Activated naive CD8-positive, alpha-beta T cell treated with anti-CD3 and anti-CD28 coated beads, Interleukin-2, amount 10 ng/mL, durations not matched to agents 7 days and 5 days (primary cell): ENCODE measurements at regions not wholly inside any gene's neighbourhood (a gene's known extent, or its start where the extent isn't known, plus 50 kb on each side); places are given as distances from the start of the nearest gene placed in this dataset.

Source experiments
- ATAC-seq: fragments of 150-1000 bp; cut with Tn5 transposase; one replicate; pipeline ENCODE4 v1.10.0; 2021; ENCODE audit warnings: low read depth, moderate library complexity
- POLR2A ChIA-PET: fragments of 350-600 bp; sonication (Branson Sonifier 250); formaldehyde crosslinking; loops from one replicate; lab custom pipeline; 2021; ENCODE audit warnings: antibody characterized with exemption; lab: Charles Lee
- DNase-seq: peaks from one replicate; pipeline ENCODE4 v3.0.0; 2021
- H3K27ac Mint-ChIP-seq: one replicate; pipeline ENCODE4 v1.8.0; 2022; ENCODE audit warnings: mild to moderate bottlenecking, mixed read lengths
- H3K27me3 Mint-ChIP-seq: one replicate; pipeline ENCODE4 v1.8.0; 2022; ENCODE audit warnings: mild to moderate bottlenecking, moderate library complexity, mixed read lengths
- H3K36me3 Mint-ChIP-seq: one replicate; pipeline ENCODE4 v1.8.0; 2021; ENCODE audit warnings: mild to moderate bottlenecking, mixed read lengths
- H3K4me1 Mint-ChIP-seq: one replicate; pipeline ENCODE4 v1.8.0; 2021; ENCODE audit warnings: mixed read lengths
- H3K4me3 Mint-ChIP-seq: one replicate; pipeline ENCODE4 v1.8.0; 2022; ENCODE audit warnings: mild to moderate bottlenecking, moderate library complexity, mixed read lengths
- H3K9me3 Mint-ChIP-seq: one replicate; pipeline ENCODE4 v1.8.0; 2021; ENCODE audit warnings: mixed read lengths

- H3K4me1 Mint-ChIP-seq, result no peaks in the 10 kb centered on the region
- POLR2A ChIA-PET, result no interaction called here
- DNase-seq, result no peak
- H3K27ac Mint-ChIP-seq, result no peak overlapping the region
- no peak overlapping the region for H3K4me3 Mint-ChIP-seq
- ATAC-seq, result no peak
- H3K9me3 Mint-ChIP-seq, result peaks cover 10% of the 10 kb centered on the region
- H3K27me3 Mint-ChIP-seq, result no peaks in the 10 kb centered on the region
- no peaks in the 10 kb centered on the region for H3K36me3 Mint-ChIP-seq
Observed at GRCh38 chr7:52486267-52486666, 549.2 kb upstream of the POM121L12 start.

GRCh38 chr7:52482076-52482475, 553.4 kb upstream of the POM121L12 start:
- no peak overlapping the region for H3K4me3 Mint-ChIP-seq
- POLR2A ChIA-PET, result no interaction called here

GRCh38 chr7:52481571-52481970, 553.9 kb upstream of the POM121L12 start:
- Mint-ChIP-seq H3K27ac (no peak overlapping the region), H3K27me3 (no peaks in the 10 kb centered on the region), H3K4me3 (no peak overlapping the region), H3K4me1 (no peaks in the 10 kb centered on the region), H3K36me3 (no peaks in the 10 kb centered on the region), H3K9me3 (peaks cover 8% of the 10 kb centered on the region)
- DNase-seq, result no peak
- POLR2A ChIA-PET, result interaction anchor here (0.5 kb wide), 1 partner anchor 44 kb away, joined by 5 read pairs; no protein-coding TSS in a partner anchor
- no peak for ATAC-seq

More at GRCh38 chr7:52482076-52482475, 553.4 kb upstream of the POM121L12 start:
- Mint-ChIP-seq H3K4me1 (no peaks in the 10 kb centered on the region), H3K9me3 (peaks cover 8% of the 10 kb centered on the region), H3K36me3 (no peaks in the 10 kb centered on the region), H3K27me3 (no peaks in the 10 kb centered on the region), H3K27ac (no peak overlapping the region)
- DNase-seq (no peak), ATAC-seq (no peak)

GRCh38 chr7:52479990-52480389, 555.4 kb upstream of the POM121L12 start:
- Mint-ChIP-seq H3K27me3 (no peaks in the 10 kb centered on the region), H3K27ac (no peak overlapping the region), H3K36me3 (no peaks in the 10 kb centered on the region), H3K4me1 (no peaks in the 10 kb centered on the region), H3K9me3 (peaks cover 5% of the 10 kb centered on the region), H3K4me3 (no peak overlapping the region)
- POLR2A ChIA-PET, result no interaction called here
- no peak for DNase-seq
- ATAC-seq, result no peak

- Mint-ChIP-seq H3K36me3 (no peaks in the 10 kb centered on the region), H3K9me3 (peaks cover 9% of the 10 kb centered on the region), H3K27ac (no peak overlapping the region), H3K4me1 (no peaks in the 10 kb centered on the region), H3K4me3 (no peak overlapping the region), H3K27me3 (no peaks in the 10 kb centered on the region)
- POLR2A ChIA-PET, result no interaction called here
- DNase-seq (no peak), ATAC-seq (no peak)
Observed at GRCh38 chr7:52475001-52475582, 560.3 kb upstream of the POM121L12 start.

GRCh38 chr7:52473756-52474155, 561.7 kb upstream of the POM121L12 start:
- Mint-ChIP-seq H3K27me3 (no peaks in the 10 kb centered on the region), H3K4me1 (no peaks in the 10 kb centered on the region), H3K4me3 (no peak overlapping the region), H3K36me3 (no peaks in the 10 kb centered on the region), H3K27ac (no peak overlapping the region), H3K9me3 (peaks cover 10% of the 10 kb centered on the region)
- no peak for ATAC-seq
- DNase-seq, result no peak
- POLR2A ChIA-PET, result no interaction called here

- Mint-ChIP-seq H3K27ac (no peak overlapping the region), H3K36me3 (no peaks in the 10 kb centered on the region), H3K9me3 (peaks cover 9% of the 10 kb centered on the region), H3K27me3 (no peaks in the 10 kb centered on the region), H3K4me3 (no peak overlapping the region), H3K4me1 (no peaks in the 10 kb centered on the region)
- POLR2A ChIA-PET, result no interaction called here
- ATAC-seq (no peak), DNase-seq (no peak)
Observed at GRCh38 chr7:52472006-52472620, 563.3 kb upstream of the POM121L12 start.

- Mint-ChIP-seq H3K36me3 (no peaks in the 10 kb centered on the region), H3K9me3 (peaks cover 8% of the 10 kb centered on the region), H3K4me1 (no peaks in the 10 kb centered on the region), H3K27me3 (no peaks in the 10 kb centered on the region), H3K27ac (no peak overlapping the region), H3K4me3 (no peak overlapping the region)
- DNase-seq (no peak), ATAC-seq (no peak)
- POLR2A ChIA-PET, result no interaction called here
Observed at GRCh38 chr7:52465216-52465615, 570.2 kb upstream of the POM121L12 start.

GRCh38 chr7:52463341-52463740, 572.1 kb upstream of the POM121L12 start:
- H3K36me3 Mint-ChIP-seq, result no peaks in the 10 kb centered on the region
- H3K4me3 Mint-ChIP-seq, result no peak overlapping the region
- POLR2A ChIA-PET, result no interaction called here
- no peak overlapping the region for H3K27ac Mint-ChIP-seq
- no peaks in the 10 kb centered on the region for H3K27me3 Mint-ChIP-seq
- no peaks in the 10 kb centered on the region for H3K4me1 Mint-ChIP-seq
- peaks cover 6% of the 10 kb centered on the region for H3K9me3 Mint-ChIP-seq
- no peak for DNase-seq
- ATAC-seq, result no peak

- Mint-ChIP-seq H3K27me3 (no peaks in the 10 kb centered on the region), H3K9me3 (peaks cover 6% of the 10 kb centered on the region), H3K36me3 (no peaks in the 10 kb centered on the region), H3K27ac (no peak overlapping the region), H3K4me3 (no peak overlapping the region), H3K4me1 (no peaks in the 10 kb centered on the region)
- ATAC-seq (no peak), DNase-seq (no peak)
- POLR2A ChIA-PET, result no interaction called here
Observed at GRCh38 chr7:52462474-52462873, 573.0 kb upstream of the POM121L12 start.

- DNase-seq, result no peak
- no peaks in the 10 kb centered on the region for H3K36me3 Mint-ChIP-seq
- H3K27me3 Mint-ChIP-seq, result no peaks in the 10 kb centered on the region
- H3K27ac Mint-ChIP-seq, result no peak overlapping the region
- POLR2A ChIA-PET, result no interaction called here
- H3K9me3 Mint-ChIP-seq, result peaks cover 6% of the 10 kb centered on the region
- no peak for ATAC-seq
- H3K4me3 Mint-ChIP-seq, result no peak overlapping the region
- no peaks in the 10 kb centered on the region for H3K4me1 Mint-ChIP-seq
Observed at GRCh38 chr7:52455571-52455970, 579.9 kb upstream of the POM121L12 start.

- POLR2A ChIA-PET, result no interaction called here
- no peaks in the 10 kb centered on the region for H3K36me3 Mint-ChIP-seq
- ATAC-seq, result no peak
Observed at GRCh38 chr7:52450816-52451215, 584.6 kb upstream of the POM121L12 start.

GRCh38 chr7:52447581-52448180, 587.8 kb upstream of the POM121L12 start:
- Mint-ChIP-seq H3K4me1 (no peaks in the 10 kb centered on the region), H3K36me3 (no peaks in the 10 kb centered on the region), H3K4me3 (no peak overlapping the region), H3K9me3 (peaks cover 6% of the 10 kb centered on the region), H3K27ac (no peak overlapping the region), H3K27me3 (no peaks in the 10 kb centered on the region)
- DNase-seq, result no peak
- POLR2A ChIA-PET, result no interaction called here
- ATAC-seq, result no peak

More at GRCh38 chr7:52450816-52451215, 584.6 kb upstream of the POM121L12 start:
- Mint-ChIP-seq H3K4me3 (no peak overlapping the region), H3K4me1 (no peaks in the 10 kb centered on the region), H3K27ac (no peak overlapping the region), H3K27me3 (no peaks in the 10 kb centered on the region), H3K9me3 (peaks cover 6% of the 10 kb centered on the region)
- DNase-seq, result no peak

GRCh38 chr7:52436278-52436677, 599.2 kb upstream of the POM121L12 start:
- H3K27ac Mint-ChIP-seq, result no peak overlapping the region
- H3K36me3 Mint-ChIP-seq, result no peaks in the 10 kb centered on the region
- H3K4me1 Mint-ChIP-seq, result no peaks in the 10 kb centered on the region
- DNase-seq, result no peak
- POLR2A ChIA-PET, result no interaction called here
- ATAC-seq, result no peak
- peaks cover 6% of the 10 kb centered on the region for H3K9me3 Mint-ChIP-seq
- no peak overlapping the region for H3K4me3 Mint-ChIP-seq
- H3K27me3 Mint-ChIP-seq, result no peaks in the 10 kb centered on the region
